H1 (cell line): ENCODE measurements at regions not wholly inside any gene's neighbourhood (a gene's known extent, or its start where the extent isn't known, plus 50 kb on each side); places are given as distances from the start of the nearest gene placed in this dataset.

ENCODE experiments used
- CTCF ChIA-PET: fragments of 300-600 bp; sonication (Branson Sonifier 250); formaldehyde crosslinking; loops from one replicate; lab custom pipeline; 2021; ENCODE audit not compliant: partially characterized antibody; lab: Charles Lee
- POLR2A ChIA-PET: fragments of 300-600 bp; sonication (Branson Sonifier 250); formaldehyde crosslinking; loops from one replicate; lab custom pipeline; 2021; ENCODE audit warnings: inconsistent platforms; ENCODE audit not compliant: partially characterized antibody; lab: Charles Lee
- DNase-seq, 2 experiments: peaks; one replicate each; pipeline versions ENCODE4 v3.0.0 to v3.0.0-alpha.2; 2010 to 2022; ENCODE audit warnings: low spot score in 2 of 2, low read depth in 1 of 2, mixed read lengths in 1 of 2
- FAIRE-seq: peaks from 2 replicates; lab custom pipeline; 2011; peaks lifted over from hg19 to GRCh38; lab: Jason Lieb, UNC
- H2AFZ ChIP-seq: 2 replicates; pipeline ENCODE4 v1.8.1; 2012; ENCODE audit warnings: low read length, inconsistent platforms
- H2AK5ac ChIP-seq: 2 replicates; pipeline ENCODE4 v1.6.1; 2013; ENCODE audit warnings: low read depth, low read length
- H2BK120ac ChIP-seq: replicated peaks from 2 replicates; pipeline ENCODE3; 2013; ENCODE audit warnings: low read depth, low read length, inconsistent platforms
- H2BK12ac ChIP-seq: 2 replicates; pipeline ENCODE4 v1.6.1; 2013; ENCODE audit warnings: low read depth, low read length
- H2BK15ac ChIP-seq: 2 replicates; pipeline ENCODE4 v1.6.1; 2013; ENCODE audit warnings: low read length
- H2BK20ac ChIP-seq: 2 replicates; pipeline ENCODE4 v1.6.1; 2013; ENCODE audit warnings: low read length
- H2BK5ac ChIP-seq: 2 replicates; pipeline ENCODE4 v1.6.1; 2013; ENCODE audit warnings: low read depth, low read length
- H3K14ac ChIP-seq: 2 replicates; pipeline ENCODE4 v1.6.1; 2013; ENCODE audit warnings: inconsistent platforms; ENCODE audit not compliant: insufficient read length
- H3K18ac ChIP-seq: 2 replicates; pipeline ENCODE4 v1.6.1; 2013; ENCODE audit warnings: low read length; ENCODE audit errors: extremely low read depth
- H3K23ac ChIP-seq: 2 replicates; pipeline ENCODE4 v1.6.1; 2013; ENCODE audit warnings: inconsistent platforms; ENCODE audit not compliant: insufficient read length
- H3K23me2 ChIP-seq: 2 replicates; pipeline ENCODE4 v1.6.1; 2013; ENCODE audit warnings: low read depth, low read length
- H3K27ac ChIP-seq: 2 replicates; pipeline ENCODE4 v1.6.1; 2011; ENCODE audit warnings: low read depth, low read length, inconsistent platforms
- H3K27me3 ChIP-seq, 4 experiments: replicated peaks in 1 of 4; 1 replicate in 1 of 4; 2 replicates in 3 of 4; pipeline versions ENCODE4 v1.6.1 to v1.8.1; 2011 to 2013; ENCODE audit warnings: low read length in 3 of 4, mild to moderate bottlenecking in 3 of 4, inconsistent platforms in 2 of 4, mixed read lengths in 2 of 4, moderate library complexity in 1 of 4; ENCODE audit not compliant: control insufficient read depth in 3 of 4, insufficient read depth in 3 of 4; ENCODE audit errors: extremely low read depth in 1 of 4
- H3K36me3 ChIP-seq, 4 experiments: 2 replicates each; pipeline versions ENCODE4 v1.6.1 to v1.8.1; 2011 to 2013; ENCODE audit warnings: mild to moderate bottlenecking in 4 of 4, low read length in 3 of 4, moderate library complexity in 2 of 4, control low read depth in 1 of 4, inconsistent platforms in 1 of 4; ENCODE audit not compliant: insufficient read depth in 4 of 4, control insufficient read depth in 2 of 4
- H3K4ac ChIP-seq: replicated peaks from 2 replicates; pipeline ENCODE3; 2013; ENCODE audit warnings: low read length, low read depth, mixed read lengths, inconsistent platforms; ENCODE audit not compliant: insufficient read length
- H3K4me1 ChIP-seq, 4 experiments: replicated peaks in 1 of 4; 1 replicate in 1 of 4; 2 replicates in 3 of 4; pipeline versions ENCODE4 v1.6.1 to v1.8.1; 2011 to 2013; ENCODE audit warnings: low read length in 3 of 4, inconsistent platforms in 2 of 4, mixed read lengths in 1 of 4; ENCODE audit not compliant: insufficient read depth in 4 of 4, control insufficient read depth in 3 of 4
- H3K4me2 ChIP-seq, 2 experiments: 2 replicates each; pipeline versions ENCODE4 v1.6.1 to v1.8.1; 2011 to 2013; ENCODE audit warnings: low read depth in 2 of 2, low read length in 2 of 2, control low read depth in 1 of 2, inconsistent platforms in 1 of 2, mild to moderate bottlenecking in 1 of 2; ENCODE audit not compliant: insufficient read depth in 1 of 2
- H3K4me3 ChIP-seq, 4 experiments: fragments of 200-600, 300-600 bp in 1 of 4; sonication (generic), shearing (Covaris generic), sonication (Bioruptor Twin) in 1 of 4; 2 replicates each; pipeline versions ENCODE4 v1.5.1 to v1.8.1; 2011 to 2016; ENCODE audit warnings: low read length in 4 of 4, low read depth in 3 of 4, control low read depth in 2 of 4, inconsistent platforms in 2 of 4, mild to moderate bottlenecking in 2 of 4, mixed read lengths in 1 of 4, moderate library complexity in 1 of 4; ENCODE audit not compliant: insufficient read depth in 2 of 4; ENCODE audit errors: extremely low read depth in 1 of 4
- H3K56ac ChIP-seq: replicated peaks from 2 replicates; pipeline ENCODE3; 2013; ENCODE audit warnings: low read depth, mild to moderate bottlenecking, mixed read lengths, low read length, inconsistent platforms; ENCODE audit not compliant: insufficient read length
- H3K79me1 ChIP-seq: 2 replicates; pipeline ENCODE4 v1.6.1; 2013; ENCODE audit warnings: low read depth, low read length, control low read depth
- H3K79me2 ChIP-seq, 2 experiments: 2 replicates each; pipeline versions ENCODE4 v1.6.1 to v1.8.1; 2012 to 2013; ENCODE audit warnings: low read length in 2 of 2, mild to moderate bottlenecking in 2 of 2, inconsistent platforms in 1 of 2; ENCODE audit not compliant: insufficient read depth in 2 of 2, control insufficient read depth in 1 of 2
- H3K9ac ChIP-seq, 4 experiments: replicated peaks in 1 of 4; 1 replicate in 1 of 4; 2 replicates in 3 of 4; pipeline versions ENCODE4 v1.6.1 to v1.8.1; 2011 to 2013; ENCODE audit warnings: low read depth in 3 of 4, low read length in 3 of 4, control low read depth in 2 of 4, mild to moderate bottlenecking in 2 of 4, moderate library complexity in 2 of 4, inconsistent platforms in 1 of 4; ENCODE audit errors: extremely low read depth in 1 of 4
- H3K9me3 ChIP-seq, 2 experiments: 2 replicates each; pipeline versions ENCODE4 v1.6.1 to v1.8.1; 2012 to 2013; ENCODE audit warnings: mild to moderate bottlenecking in 2 of 2, moderate library complexity in 2 of 2, control low read depth in 1 of 2, inconsistent platforms in 1 of 2, low read depth in 1 of 2, low read length in 1 of 2, mixed read lengths in 1 of 2; ENCODE audit not compliant: insufficient read depth in 2 of 2
- H4K20me1 ChIP-seq, 2 experiments: replicated peaks in 1 of 2; 2 replicates each; pipeline versions ENCODE3 to v1.8.1; 2011 to 2013; ENCODE audit warnings: inconsistent platforms in 2 of 2, low read length in 2 of 2, mild to moderate bottlenecking in 1 of 2; ENCODE audit not compliant: insufficient read depth in 2 of 2, control insufficient read depth in 1 of 2
- H4K5ac ChIP-seq: 2 replicates; pipeline ENCODE4 v1.6.1; 2013; ENCODE audit warnings: low read length, low read depth, mixed read lengths, inconsistent platforms; ENCODE audit not compliant: insufficient read length
- H4K8ac ChIP-seq: 2 replicates; pipeline ENCODE4 v1.8.0; 2013; ENCODE audit warnings: mild to moderate bottlenecking, moderate library complexity, low read length, inconsistent platforms; ENCODE audit not compliant: insufficient read depth; ENCODE audit errors: extremely low read depth
- H4K91ac ChIP-seq: replicated peaks from 2 replicates; pipeline ENCODE3; 2013; ENCODE audit warnings: low read length, mixed read lengths, inconsistent platforms; ENCODE audit not compliant: insufficient read length
- BACH1 ChIP-seq: IDR thresholded peaks from 2 replicates; pipeline ENCODE4 v1.6.1; 2012; ENCODE audit warnings: low read length, improper control_type of control experiment
- CEBPB ChIP-seq: IDR thresholded peaks from 2 replicates; pipeline ENCODE4 v1.6.1; 2012; ENCODE audit warnings: low read depth, low read length
- JUND ChIP-seq: IDR thresholded peaks from 2 replicates; pipeline ENCODE4 v1.6.1; 2011; ENCODE audit warnings: mild to moderate bottlenecking, improper control_type of control experiment, low read length
- KDM5A ChIP-seq: fragments of 200-600 bp; IDR thresholded peaks from 2 replicates; pipeline ENCODE4 v1.7.1; 2012; ENCODE audit warnings: mild to moderate bottlenecking, low read length, inconsistent platforms, mixed read lengths
- SIN3A ChIP-seq, 2 experiments: IDR thresholded peaks in 1 of 2; conservative IDR thresholded peaks in 1 of 2; 2 replicates each; pipeline ENCODE4 v1.6.1; 2011 to 2012; ENCODE audit warnings: low read length in 2 of 2, improper control_type of control experiment in 1 of 2, low read depth in 1 of 2, mild to moderate bottlenecking in 1 of 2
- SP1 ChIP-seq: IDR thresholded peaks from 2 replicates; pipeline ENCODE4 v1.6.1; 2011; ENCODE audit warnings: low read depth, low read length
- SP4 ChIP-seq: IDR thresholded peaks from 2 replicates; pipeline ENCODE4 v1.6.1; 2012; ENCODE audit warnings: low read length, inconsistent platforms
- SRF ChIP-seq: IDR thresholded peaks from 2 replicates; pipeline ENCODE4 v1.6.1; 2011; ENCODE audit warnings: mild to moderate bottlenecking, low read depth, low read length, moderate library complexity
- WGBS, 2 experiments: shearing (Covaris generic) in 1 of 2; methylation state at CpG; one replicate each; pipeline versions ENCODE4 v1.1.6 to v1.1.7; 2013 to 2015; ENCODE audit warnings: low lambda C conversion rate in 2 of 2, mixed read lengths in 2 of 2, inconsistent platforms in 1 of 2, low coverage in 1 of 2, missing lambda C conversion rate in 1 of 2; ENCODE audit not compliant: insufficient replicate concordance in 2 of 2, insufficient coverage in 1 of 2, insufficient read length in 1 of 2; ENCODE audit errors: extremely low coverage in 1 of 2, missing lambda C conversion rate in 1 of 2; 5-methylcytosine and 5-hydroxymethylcytosine counted together

- no peaks in the 10 kb centered on the region for H3K27me3 ChIP-seq
- ChIA-PET CTCF (interaction anchor here (2.2 to 3.5 kb wide), 2 partner anchors 11 to 16 kb away, joined by 6 to 24 read pairs; no protein-coding TSS in a partner anchor), POLR2A (interaction anchor here (0.7 kb wide), 1 partner anchor 37 kb away, joined by 3 read pairs; no protein-coding TSS in a partner anchor)
- no peak overlapping the region for H2BK20ac ChIP-seq
- H3K9ac ChIP-seq: no peak overlapping the region
- no peak overlapping the region for H3K18ac ChIP-seq
- H3K23ac ChIP-seq: no peak overlapping the region
- H4K91ac ChIP-seq: no peak overlapping the region
- H3K79me1 ChIP-seq: no peaks in the 10 kb centered on the region
- H4K8ac ChIP-seq: no peak overlapping the region
- peaks cover 0 to 4% (median 0%) of the 10 kb centered on the region in 4 experiments; a peak in 1 of 7 replicates for H3K4me1 ChIP-seq
- no peak overlapping the region for H2AFZ ChIP-seq
- no peaks in the 10 kb centered on the region for H3K36me3 ChIP-seq
- no peaks in the 10 kb centered on the region for H3K23me2 ChIP-seq
- DNase-seq: no peak
- H3K4me3 ChIP-seq: no peak overlapping the region
- H2BK120ac ChIP-seq: no peak overlapping the region
- H2AK5ac ChIP-seq: no peak overlapping the region
- TF ChIP-seq SP4 (no peak), SP1 (no peak), JUND (no peak), SRF (no peak), BACH1 (no peak), SIN3A (conservative IDR thresholded peaks at IDR 0.05 in 1 of 2, IDR thresholded peaks at IDR 0.05 in 1 of 2; ENCODE audit: low read depth in 1 of 2, low read length in 2 of 2) (no peak), KDM5A (no peak), CEBPB (no peak)
- WGBS, 2 experiments: 95% methylated on average over 2 of the region's 2 CpGs; no CpG with 5 or more reads in 1 of the 2 experiments
- H2BK12ac ChIP-seq: no peak overlapping the region
- no peak overlapping the region for H2BK15ac ChIP-seq
- H3K14ac ChIP-seq: no peak overlapping the region
- no peaks in the 10 kb centered on the region for H3K9me3 ChIP-seq
- H2BK5ac ChIP-seq: no peak overlapping the region
- H3K56ac ChIP-seq: no peak overlapping the region
- FAIRE-seq: no peak
- H4K20me1 ChIP-seq: no peaks in the 10 kb centered on the region
- no peak overlapping the region for H3K4me2 ChIP-seq
- no peak overlapping the region for H3K27ac ChIP-seq
- H3K4ac ChIP-seq: no peak overlapping the region
- H4K5ac ChIP-seq: no peak overlapping the region
- H3K79me2 ChIP-seq: no peaks in the 10 kb centered on the region
Measured at GRCh38 chr9:108744641-108745040, 111.1 kb downstream of the ACTL7B start.
